HCT116 (cell line): ENCODE measurements at regions not wholly inside any gene's neighbourhood (a gene's known extent, or its start where the extent isn't known, plus 50 kb on each side); places are given as distances from the start of the nearest gene placed in this dataset.

Experiments used
- ATAC-seq: fragments of 200-7000 bp; cut with Tn5 transposase; 2 replicates; pipeline ENCODE4 v1.9.1; 2020; ENCODE audit warnings: mild to moderate bottlenecking, moderate library complexity
- BruUV-seq: library from RNA; stranded (reverse); fragments of 400-500 nt; replicated peaks from 2 replicates; lab custom pipeline; 2021; lab: Mats Ljungman, UMichigan
- CTCF ChIA-PET: fragments of 300-600 bp; sonication (Branson Sonifier 250); formaldehyde crosslinking; loops from one replicate; lab custom pipeline; 2021; ENCODE audit warnings: antibody characterized with exemption; lab: Charles Lee
- POLR2A ChIA-PET: fragments of 300-600, 350-600 bp; sonication (Branson Sonifier 250); formaldehyde crosslinking; loops from one replicate; lab custom pipeline; 2021; ENCODE audit warnings: antibody characterized with exemption; lab: Charles Lee
- RAD21 ChIA-PET, 2 experiments: fragments of 300-600 bp; sonication (Branson Sonifier 250); formaldehyde crosslinking; loops; one replicate each; lab custom pipeline; 2023; ENCODE audit warnings: low total read pairs in 2 of 2; ENCODE audit not compliant: uncharacterized antibody in 2 of 2, unreplicated experiment in 2 of 2, low non-redundant PET in 1 of 2; lab: Charles Lee
- DNase-seq: peaks from one replicate; pipeline ENCODE4 v3.0.0-alpha.2; 2010; ENCODE audit warnings: low read depth, low spot score
- H2AFZ ChIP-seq: fragments of 200-600 bp; shearing (Covaris generic), sonication (generic); 2 replicates; pipeline ENCODE4 v1.6.1; 2017; ENCODE audit warnings: low read depth, mixed run types, mixed read lengths, antibody characterized with exemption, low read length; ENCODE audit not compliant: poor library complexity, severe bottlenecking
- H3K27ac ChIP-seq: 2 replicates; pipeline ENCODE4 v1.5.1; 2012; ENCODE audit warnings: low read depth, low read length
- H3K27me3 ChIP-seq: fragments of 200-600 bp; sonication (generic); 2 replicates; pipeline ENCODE4 v1.6.1; 2016; ENCODE audit warnings: mixed run types, low read length, mixed read lengths; ENCODE audit not compliant: insufficient read depth
- H3K36me3 ChIP-seq, 2 experiments: fragments of 200-500 bp in 1 of 2; fragments of 200-600 bp in 1 of 2; sonication (Bioruptor generic) in 1 of 2; sonication (generic) in 1 of 2; 2 replicates each; pipeline versions ENCODE4 v1.5.1 to v1.6.1; 2014 to 2016; ENCODE audit warnings: low read length in 2 of 2, inconsistent platforms in 1 of 2, mixed read lengths in 1 of 2, mixed run types in 1 of 2; ENCODE audit not compliant: insufficient read depth in 2 of 2, control insufficient read depth in 1 of 2
- H3K4me1 ChIP-seq, 2 experiments: fragments of 200-600 bp in 1 of 2; sonication (generic) in 1 of 2; 2 replicates each; pipeline versions ENCODE4 v1.5.1 to v1.6.1; 2012 to 2017; ENCODE audit warnings: low read length in 2 of 2, inconsistent platforms in 1 of 2, mild to moderate bottlenecking in 1 of 2, mixed read lengths in 1 of 2, mixed run types in 1 of 2, moderate library complexity in 1 of 2; ENCODE audit not compliant: insufficient read depth in 2 of 2, control insufficient read depth in 1 of 2
- H3K4me2 ChIP-seq: fragments of 200-600 bp; sonication (generic); 2 replicates; pipeline ENCODE4 v1.6.1; 2017; ENCODE audit warnings: mixed run types, low read length, mixed read lengths
- H3K4me3 ChIP-seq, 2 experiments: fragments of 200-600 bp in 1 of 2; sonication (generic) in 1 of 2; replicated peaks in 1 of 2; 2 replicates each; pipeline ENCODE4 v1.5.1; 2011 to 2016; ENCODE audit warnings: low read length in 2 of 2, control low read depth in 1 of 2, low read depth in 1 of 2, mild to moderate bottlenecking in 1 of 2, mixed read lengths in 1 of 2, mixed run types in 1 of 2
- H3K79me2 ChIP-seq: fragments of 200-600 bp; sonication (generic); 2 replicates; pipeline ENCODE4 v1.6.1; 2017; ENCODE audit warnings: mild to moderate bottlenecking, mixed run types, low read length, moderate library complexity, mixed read lengths; ENCODE audit not compliant: insufficient read depth
- H3K9ac ChIP-seq: fragments of 200-600 bp; sonication (generic); 2 replicates; pipeline ENCODE4 v1.6.1; 2016; ENCODE audit warnings: low read length, mixed read lengths
- H3K9me2 ChIP-seq: fragments of 200-600 bp; sonication (generic), shearing (Covaris generic); 2 replicates; pipeline ENCODE4 v1.6.1; 2017; ENCODE audit warnings: mixed run types, mild to moderate bottlenecking, moderate library complexity; ENCODE audit not compliant: insufficient read depth
- H3K9me3 ChIP-seq, 2 experiments: fragments of 200-500 bp in 1 of 2; fragments of 200-600 bp in 1 of 2; sonication (Bioruptor generic) in 1 of 2; sonication (generic) in 1 of 2; 2 replicates each; pipeline ENCODE4 v1.6.1; 2014 to 2017; ENCODE audit warnings: low read length in 2 of 2, mixed read lengths in 2 of 2, inconsistent platforms in 1 of 2, low read depth in 1 of 2, mild to moderate bottlenecking in 1 of 2, mixed run types in 1 of 2, moderate library complexity in 1 of 2; ENCODE audit not compliant: control insufficient read depth in 1 of 2, insufficient read depth in 1 of 2
- H4K20me1 ChIP-seq: fragments of 200-600 bp; sonication (generic), shearing (Covaris generic); 2 replicates; pipeline ENCODE4 v1.6.1; 2017; ENCODE audit warnings: mixed run types, mild to moderate bottlenecking, moderate library complexity; ENCODE audit not compliant: insufficient read depth
- CBX3 ChIP-seq: IDR thresholded peaks from 2 replicates; pipeline ENCODE4 v1.6.1; 2012; ENCODE audit warnings: low read depth
- CEBPB ChIP-seq: IDR thresholded peaks from 2 replicates; pipeline ENCODE4 v1.6.1; 2012; ENCODE audit warnings: low read depth
- EGR1 ChIP-seq: IDR thresholded peaks from 2 replicates; pipeline ENCODE4 v1.6.1; 2012; ENCODE audit warnings: low read depth
- ELF1 ChIP-seq: IDR thresholded peaks from 2 replicates; pipeline ENCODE4 v1.6.1; 2012; ENCODE audit warnings: low read depth, borderline replicate concordance
- EZH2 ChIP-seq: fragments of 200-600 bp; sonication (generic); IDR thresholded peaks from 2 replicates; pipeline ENCODE4 v1.6.1; 2017; ENCODE audit warnings: antibody characterized with exemption, mixed run types
- EZH2phosphoT487 ChIP-seq: fragments of 200-600 bp; IDR thresholded peaks from 2 replicates; pipeline ENCODE4 v1.6.1; 2018; ENCODE audit warnings: antibody characterized with exemption, borderline replicate concordance
- FOSL1 ChIP-seq: IDR thresholded peaks from 2 replicates; pipeline ENCODE4 v1.6.1; 2012; ENCODE audit warnings: low read depth
- JUND ChIP-seq: IDR thresholded peaks from 2 replicates; pipeline ENCODE4 v1.6.1; 2012
- POLR2A ChIP-seq: IDR thresholded peaks from 2 replicates; pipeline ENCODE4 v1.7.0; 2011; ENCODE audit warnings: borderline replicate concordance; ENCODE audit not compliant: insufficient read depth, insufficient read length; ENCODE audit errors: extremely low read depth
- RAD21 ChIP-seq: IDR thresholded peaks from 2 replicates; pipeline ENCODE4 v1.6.1; 2012; ENCODE audit warnings: low read depth, mild to moderate bottlenecking
- SIN3A ChIP-seq: IDR thresholded peaks from 2 replicates; pipeline ENCODE4 v1.6.1; 2012; ENCODE audit warnings: low read depth
- SRF ChIP-seq: IDR thresholded peaks from 2 replicates; pipeline ENCODE4 v1.6.1; 2012; ENCODE audit warnings: low read depth
- TCF7L2 ChIP-seq: IDR thresholded peaks from 2 replicates; pipeline ENCODE4 v1.7.0; 2011; ENCODE audit warnings: borderline replicate concordance, inconsistent platforms; ENCODE audit not compliant: insufficient read depth, insufficient read length; ENCODE audit errors: extremely low read depth
- YY1 ChIP-seq: IDR thresholded peaks from 2 replicates; pipeline ENCODE4 v1.6.1; 2011; ENCODE audit warnings: low read length, low read depth, moderate library complexity, mild to moderate bottlenecking; ENCODE audit not compliant: insufficient replicate concordance; ENCODE audit errors: extremely low read depth
- ZFX ChIP-seq: fragments of 450-650 bp; IDR thresholded peaks from 2 replicates; pipeline ENCODE4 v1.6.1; 2017
- ZNF274 ChIP-seq: fragments of 200-500 bp; sonication (Bioruptor generic); IDR thresholded peaks from 2 replicates; pipeline ENCODE4 v1.6.1; 2014; ENCODE audit warnings: mild to moderate bottlenecking, low read depth, low read length, inconsistent platforms
- intact Hi-C: fragments of 100-400 bp; cut with micrococcal nuclease; formaldehyde crosslinking; loops from 2 replicates; pipeline ENCODE4 v1.10.0; 2022
- TF ChIP-seq, protein P1 (sequence below): IDR thresholded peaks from 2 replicates; pipeline ENCODE4 v1.6.1; 2012; ENCODE audit warnings: low read depth
- TF ChIP-seq, protein P2 (sequence below): IDR thresholded peaks from 2 replicates; pipeline ENCODE4 v1.6.1; 2012
- TF ChIP-seq, protein P3 (sequence below): IDR thresholded peaks from 2 replicates; pipeline ENCODE4 v1.6.1; 2011; ENCODE audit warnings: mild to moderate bottlenecking, low read length, moderate library complexity; ENCODE audit not compliant: insufficient replicate concordance; ENCODE audit errors: extremely low read depth
- TF ChIP-seq, protein P4 (sequence below): IDR thresholded peaks from 2 replicates; pipeline ENCODE4 v1.6.1; 2012

DNA sequence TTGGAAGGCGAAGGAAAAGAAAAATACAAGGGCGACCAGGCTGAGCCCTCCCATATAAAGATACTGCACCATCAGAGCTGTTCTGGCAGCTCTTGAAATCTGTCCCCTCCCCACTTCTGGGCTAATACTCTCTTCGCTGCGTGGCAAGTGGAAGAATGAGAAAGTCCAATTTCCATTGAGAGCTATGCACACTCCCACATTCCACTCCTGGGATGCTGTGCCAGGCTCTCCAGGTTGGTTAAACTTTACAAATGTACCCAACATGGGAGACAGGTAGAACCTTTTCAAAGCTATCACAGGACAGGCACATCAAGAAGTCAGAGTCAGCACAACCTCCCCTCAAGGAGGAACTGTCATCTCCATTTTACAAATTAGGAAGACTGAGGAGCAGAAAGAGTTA is 465.0 kb downstream of the SHQ1 start:
- ChIA-PET POLR2A (no interaction called here), RAD21 (no interaction called here), CTCF (no interaction called here)
- ATAC-seq (no peak), DNase-seq (no peak)
- intact Hi-C loops: no loop called here
- Histone ChIP-seq H3K4me1 (peaks cover 0 to 4% of the 10 kb centered on the region in 2 experiments; a peak in 1 of 4 replicates), H3K9ac (no peak overlapping the region), H3K79me2 (peaks cover 94% of the 10 kb centered on the region), H3K27me3 (no peaks in the 10 kb centered on the region), H3K9me3 (no peaks in the 10 kb centered on the region), H3K9me2 (no peaks in the 10 kb centered on the region), H3K36me3 (peaks cover 1 to 3% of the 10 kb centered on the region in 2 experiments; a peak in 2 of 4 replicates), H2AFZ (no peak overlapping the region), H4K20me1 (peaks cover 12% of the 10 kb centered on the region; the same call in 1 of the 2 replicates), H3K4me3 (no peak overlapping the region), H3K4me2 (no peak overlapping the region), H3K27ac (no peak overlapping the region)
- no TSS peak for BruUV-seq
- TF ChIP-seq, protein P1, sequence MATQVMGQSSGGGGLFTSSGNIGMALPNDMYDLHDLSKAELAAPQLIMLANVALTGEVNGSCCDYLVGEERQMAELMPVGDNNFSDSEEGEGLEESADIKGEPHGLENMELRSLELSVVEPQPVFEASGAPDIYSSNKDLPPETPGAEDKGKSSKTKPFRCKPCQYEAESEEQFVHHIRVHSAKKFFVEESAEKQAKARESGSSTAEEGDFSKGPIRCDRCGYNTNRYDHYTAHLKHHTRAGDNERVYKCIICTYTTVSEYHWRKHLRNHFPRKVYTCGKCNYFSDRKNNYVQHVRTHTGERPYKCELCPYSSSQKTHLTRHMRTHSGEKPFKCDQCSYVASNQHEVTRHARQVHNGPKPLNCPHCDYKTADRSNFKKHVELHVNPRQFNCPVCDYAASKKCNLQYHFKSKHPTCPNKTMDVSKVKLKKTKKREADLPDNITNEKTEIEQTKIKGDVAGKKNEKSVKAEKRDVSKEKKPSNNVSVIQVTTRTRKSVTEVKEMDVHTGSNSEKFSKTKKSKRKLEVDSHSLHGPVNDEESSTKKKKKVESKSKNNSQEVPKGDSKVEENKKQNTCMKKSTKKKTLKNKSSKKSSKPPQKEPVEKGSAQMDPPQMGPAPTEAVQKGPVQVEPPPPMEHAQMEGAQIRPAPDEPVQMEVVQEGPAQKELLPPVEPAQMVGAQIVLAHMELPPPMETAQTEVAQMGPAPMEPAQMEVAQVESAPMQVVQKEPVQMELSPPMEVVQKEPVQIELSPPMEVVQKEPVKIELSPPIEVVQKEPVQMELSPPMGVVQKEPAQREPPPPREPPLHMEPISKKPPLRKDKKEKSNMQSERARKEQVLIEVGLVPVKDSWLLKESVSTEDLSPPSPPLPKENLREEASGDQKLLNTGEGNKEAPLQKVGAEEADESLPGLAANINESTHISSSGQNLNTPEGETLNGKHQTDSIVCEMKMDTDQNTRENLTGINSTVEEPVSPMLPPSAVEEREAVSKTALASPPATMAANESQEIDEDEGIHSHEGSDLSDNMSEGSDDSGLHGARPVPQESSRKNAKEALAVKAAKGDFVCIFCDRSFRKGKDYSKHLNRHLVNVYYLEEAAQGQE: no peak
- TF ChIP-seq CBX3 (no peak), SIN3A (no peak), RAD21 (no peak), EZH2 (no peak), FOSL1 (no peak), ZFX (no peak), EGR1 (no peak), EZH2phosphoT487 (no peak), CEBPB (no peak), SRF (no peak), JUND (no peak), POLR2A (no peak), ZNF274 (no peak), YY1 (no peak), ELF1 (no peak), TCF7L2 (no peak)
- TF ChIP-seq, protein P2, sequence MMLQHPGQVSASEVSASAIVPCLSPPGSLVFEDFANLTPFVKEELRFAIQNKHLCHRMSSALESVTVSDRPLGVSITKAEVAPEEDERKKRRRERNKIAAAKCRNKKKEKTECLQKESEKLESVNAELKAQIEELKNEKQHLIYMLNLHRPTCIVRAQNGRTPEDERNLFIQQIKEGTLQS: no peak
- TF ChIP-seq, protein P3, sequence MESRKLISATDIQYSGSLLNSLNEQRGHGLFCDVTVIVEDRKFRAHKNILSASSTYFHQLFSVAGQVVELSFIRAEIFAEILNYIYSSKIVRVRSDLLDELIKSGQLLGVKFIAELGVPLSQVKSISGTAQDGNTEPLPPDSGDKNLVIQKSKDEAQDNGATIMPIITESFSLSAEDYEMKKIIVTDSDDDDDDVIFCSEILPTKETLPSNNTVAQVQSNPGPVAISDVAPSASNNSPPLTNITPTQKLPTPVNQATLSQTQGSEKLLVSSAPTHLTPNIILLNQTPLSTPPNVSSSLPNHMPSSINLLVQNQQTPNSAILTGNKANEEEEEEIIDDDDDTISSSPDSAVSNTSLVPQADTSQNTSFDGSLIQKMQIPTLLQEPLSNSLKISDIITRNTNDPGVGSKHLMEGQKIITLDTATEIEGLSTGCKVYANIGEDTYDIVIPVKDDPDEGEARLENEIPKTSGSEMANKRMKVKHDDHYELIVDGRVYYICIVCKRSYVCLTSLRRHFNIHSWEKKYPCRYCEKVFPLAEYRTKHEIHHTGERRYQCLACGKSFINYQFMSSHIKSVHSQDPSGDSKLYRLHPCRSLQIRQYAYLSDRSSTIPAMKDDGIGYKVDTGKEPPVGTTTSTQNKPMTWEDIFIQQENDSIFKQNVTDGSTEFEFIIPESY: no peak
- TF ChIP-seq, protein P4, sequence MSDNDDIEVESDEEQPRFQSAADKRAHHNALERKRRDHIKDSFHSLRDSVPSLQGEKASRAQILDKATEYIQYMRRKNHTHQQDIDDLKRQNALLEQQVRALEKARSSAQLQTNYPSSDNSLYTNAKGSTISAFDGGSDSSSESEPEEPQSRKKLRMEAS: no peak
